ENCODE measurements at regions not wholly inside any gene's neighbourhood (a gene's known extent, or its start where the extent isn't known, plus 50 kb on each side); places are given as distances from the start of the nearest gene placed in this dataset.

- Histone ChIP-seq H3K27ac (no peak overlapping the region), H3K9me3 (no peaks in the 10 kb centered on the region), H3K4me2 (no peak overlapping the region), H3K4me1 (no peaks in the 10 kb centered on the region), H3K4me3 (no peak overlapping the region)
- ATAC-seq = no peak
- FAIRE-seq = no peak
- POLR2A ChIA-PET = no interaction called here
- TF ChIP-seq ELK1 (IDR thresholded peaks at IDR 0.05; ENCODE audit: low read depth, low read length) (no peak), GATA3 (IDR thresholded peaks at IDR 0.05; ENCODE audit: borderline replicate concordance) (no peak), NFE2L2 (conservative IDR thresholded peaks at IDR 0.05; ENCODE audit: low read length) (no peak), KDM5A (IDR thresholded peaks at IDR 0.05) (no peak)
- TF ChIP-seq, protein P1, sequence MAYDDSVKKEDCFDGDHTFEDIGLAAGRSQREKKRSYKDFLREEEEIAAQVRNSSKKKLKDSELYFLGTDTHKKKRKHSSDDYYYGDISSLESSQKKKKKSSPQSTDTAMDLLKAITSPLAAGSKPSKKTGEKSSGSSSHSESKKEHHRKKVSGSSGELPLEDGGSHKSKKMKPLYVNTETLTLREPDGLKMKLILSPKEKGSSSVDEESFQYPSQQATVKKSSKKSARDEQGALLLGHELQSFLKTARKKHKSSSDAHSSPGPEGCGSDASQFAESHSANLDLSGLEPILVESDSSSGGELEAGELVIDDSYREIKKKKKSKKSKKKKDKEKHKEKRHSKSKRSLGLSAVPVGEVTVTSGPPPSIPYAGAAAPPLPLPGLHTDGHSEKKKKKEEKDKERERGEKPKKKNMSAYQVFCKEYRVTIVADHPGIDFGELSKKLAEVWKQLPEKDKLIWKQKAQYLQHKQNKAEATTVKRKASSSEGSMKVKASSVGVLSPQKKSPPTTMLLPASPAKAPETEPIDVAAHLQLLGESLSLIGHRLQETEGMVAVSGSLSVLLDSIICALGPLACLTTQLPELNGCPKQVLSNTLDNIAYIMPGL (CRISPR knock-in tag; IDR thresholded peaks at IDR 0.05; ENCODE audit: borderline replicate concordance) = no peak
- 80% methylated on average over 2 of the region's 2 CpGs for WGBS (ENCODE audit: missing lambda C conversion rate)
- no peak for DNase-seq (ENCODE audit: low read depth in 1 of 2, low spot score in 1 of 2)
- CTCF ChIA-PET = interaction anchor here (0.7 to 2.0 kb wide), 2 partner anchors 37 to 162 kb away, joined by 3 to 5 read pairs; no protein-coding TSS in a partner anchor
These were observed 361.2 kb upstream of the HNRNPA3 start for GRCh38 chr2:176851200-176851888.

DNA sequence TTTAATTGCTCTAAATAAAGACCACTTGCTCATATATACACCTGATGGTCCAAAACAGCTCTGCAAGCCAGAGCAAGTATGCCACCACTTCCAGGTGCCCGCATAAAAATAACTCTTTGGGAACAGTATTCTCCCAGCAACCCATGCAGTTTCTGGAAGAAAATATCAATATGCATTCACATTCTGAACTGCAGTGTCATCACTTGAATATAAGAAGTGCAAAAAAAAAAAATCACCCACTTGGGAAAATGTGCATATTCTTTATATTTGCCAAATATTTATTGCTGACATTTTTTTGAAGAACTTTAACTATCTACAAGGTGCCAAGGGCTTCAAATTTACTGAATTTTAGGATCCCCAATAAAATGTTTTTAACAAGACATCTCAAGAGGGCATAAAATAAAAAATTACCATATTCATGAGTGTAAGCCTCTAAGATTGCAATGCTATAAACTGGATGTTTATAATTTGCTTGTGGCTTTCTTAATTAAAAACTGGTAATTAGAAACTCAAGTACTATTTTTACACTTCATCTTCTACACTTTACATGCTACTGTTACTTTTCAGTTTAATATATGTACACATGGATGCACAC lies 360.6 kb upstream of the HNRNPA3 start:
- Histone ChIP-seq H3K4me3 (no peak overlapping the region), H3K4me1 (no peaks in the 10 kb centered on the region), H3K9me3 (no peaks in the 10 kb centered on the region), H3K27ac (no peak overlapping the region), H3K4me2 (no peak overlapping the region)
- TF ChIP-seq FOSL2 (IDR thresholded peaks at IDR 0.05) = no peak
- no peak for TF ChIP-seq FOSL2 (CRISPR knock-in tag; IDR thresholded peaks at IDR 0.05)
- no peak for TF ChIP-seq CEBPB (IDR thresholded peaks at IDR 0.05)
- no peak for TF ChIP-seq RCOR1 (IDR thresholded peaks at IDR 0.05; ENCODE audit: low read depth, low read length)
- FAIRE-seq (no peak), DNase-seq (ENCODE audit: low read depth in 1 of 2, low spot score in 1 of 2) (no peak), ATAC-seq (no peak)
- WGBS (ENCODE audit: missing lambda C conversion rate) = 88% methylated on average over 1 of the region's 1 CpG
- CTCF ChIA-PET = interaction anchor here (0.7 to 2.0 kb wide), 2 partner anchors 38 to 162 kb away, joined by 3 to 5 read pairs; no protein-coding TSS in a partner anchor
- POLR2A ChIA-PET = no interaction called here

DNA sequence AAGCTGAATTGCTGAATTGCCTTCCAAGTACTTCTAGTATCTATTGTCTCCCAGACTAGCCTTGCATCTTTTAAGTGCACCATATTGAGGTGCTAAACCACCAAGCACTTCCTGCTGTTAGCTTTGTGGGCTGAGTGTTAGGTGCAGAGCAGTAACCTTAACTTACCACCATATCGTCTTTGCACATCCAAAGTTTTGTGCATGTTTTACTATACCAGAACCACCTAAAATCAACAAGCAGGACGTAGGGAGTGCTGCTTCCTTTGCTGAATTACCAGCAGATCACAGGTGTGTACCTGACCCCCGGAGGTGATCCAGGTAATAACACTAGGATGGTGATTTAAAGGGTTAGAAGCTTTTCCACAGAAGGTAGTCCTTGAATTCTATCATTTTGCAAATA lies 359.9 kb upstream of the HNRNPA3 start:
- Histone ChIP-seq H3K9me3 (no peaks in the 10 kb centered on the region), H3K4me1 (no peaks in the 10 kb centered on the region), H3K4me2 (no peak overlapping the region), H3K27ac (no peak overlapping the region), H3K4me3 (no peak overlapping the region)
- WGBS (ENCODE audit: missing lambda C conversion rate) = 2% methylated on average over 3 of the region's 3 CpGs
- ChIA-PET POLR2A (no interaction called here), CTCF (no interaction called here)
- TF ChIP-seq MAFK (IDR thresholded peaks at IDR 0.05; ENCODE audit: partially characterized antibody) = no peak
- TF ChIP-seq NFE2L2 (conservative IDR thresholded peaks at IDR 0.05; ENCODE audit: low read length) = no peak
- TF ChIP-seq HOXA7 (CRISPR knock-in tag; IDR thresholded peaks at IDR 0.05) = no peak
- no peak for TF ChIP-seq ESRRA (IDR thresholded peaks at IDR 0.05; ENCODE audit: borderline replicate concordance, low read length)
- TF ChIP-seq RAD21 (conservative IDR thresholded peaks at IDR 0.05 in 1 of 2, IDR thresholded peaks at IDR 0.05 in 1 of 2) = no peak
- TF ChIP-seq BHLHE40 (IDR thresholded peaks at IDR 0.05; ENCODE audit: low read depth, low read length) = no peak
- no peak for TF ChIP-seq RCOR1 (IDR thresholded peaks at IDR 0.05; ENCODE audit: low read depth, low read length)
- no peak for TF ChIP-seq TFCP2L1 (CRISPR knock-in tag; IDR thresholded peaks at IDR 0.05)
- no peak for TF ChIP-seq JUNB (IDR thresholded peaks at IDR 0.05)
- no peak for TF ChIP-seq KDM1A (IDR thresholded peaks at IDR 0.05; ENCODE audit: low read depth)
- no peak for TF ChIP-seq HDAC2 (IDR thresholded peaks at IDR 0.05)
- ATAC-seq = no peak
- DNase-seq (ENCODE audit: low read depth in 1 of 2, low spot score in 1 of 2) = no peak
- no peak for FAIRE-seq

All from A549 (cell line).